ENCODE measurements at regions not wholly inside any gene's neighbourhood (a gene's known extent, or its start where the extent isn't known, plus 50 kb on each side); places are given as distances from the start of the nearest gene placed in this dataset.
"Not testable (repeated sequence)": the region's sequence is repeated elsewhere in the genome, so short reads cannot be mapped to it uniquely, and the experiment has no call there.

DNA sequence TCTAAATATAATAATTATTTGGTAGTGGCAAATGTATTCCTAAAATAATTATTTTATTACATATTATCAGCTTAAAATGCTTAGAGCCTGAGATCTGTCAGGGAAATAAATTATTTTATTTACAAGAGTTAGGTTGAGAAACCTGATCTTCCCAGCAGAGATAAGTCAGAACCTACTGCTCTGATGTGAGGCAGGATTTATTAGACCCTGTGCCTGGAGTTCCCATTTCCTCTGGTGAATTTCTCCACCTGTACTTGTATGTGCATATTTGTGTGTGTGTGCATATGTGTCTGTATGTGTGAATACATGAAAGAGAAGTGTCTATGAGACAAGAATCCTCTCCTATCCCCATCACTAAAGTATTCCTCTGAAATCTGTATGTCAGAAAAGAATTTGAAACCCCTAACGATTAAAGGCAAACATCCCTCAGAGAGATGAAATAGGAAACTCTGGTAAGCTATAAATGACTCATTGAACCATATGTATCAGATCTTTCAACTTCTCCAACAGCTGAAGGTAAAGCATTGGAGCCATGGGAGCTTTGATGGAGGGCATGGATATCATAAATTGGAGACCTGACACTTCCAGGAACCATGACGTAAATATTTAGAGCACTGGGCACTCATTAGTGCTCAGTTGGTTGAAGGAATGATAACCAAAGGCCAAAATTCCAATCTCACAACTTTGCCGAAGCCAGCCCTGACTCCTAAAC is 190.9 kb downstream of the XPNPEP1 start:
- no peak for DNase-seq (ENCODE audit: low read depth in 4 of 4, low spot score in 3 of 4)

DNA sequence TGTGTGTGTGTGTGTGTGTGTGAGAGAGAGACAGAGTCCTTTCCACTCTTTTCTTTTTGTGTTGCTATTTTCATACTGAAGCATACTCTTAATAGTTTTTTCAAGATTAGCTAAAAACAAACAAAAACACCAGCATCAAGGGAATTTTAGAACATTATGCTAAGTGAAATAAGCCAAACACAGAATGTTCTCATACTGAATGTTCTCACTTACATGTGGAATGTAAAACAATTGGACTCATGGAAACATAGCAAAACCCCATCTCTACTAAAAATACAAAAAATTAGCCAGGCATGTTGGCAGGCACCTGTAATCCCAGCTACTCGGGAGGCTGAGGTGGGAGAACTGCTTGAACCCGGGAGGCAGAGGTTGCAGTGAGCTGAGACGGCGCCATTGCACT is 193.4 kb downstream of the XPNPEP1 start:
- DNase-seq (ENCODE audit: low read depth in 4 of 4, low spot score in 3 of 4) = not testable (repeated sequence)

DNA sequence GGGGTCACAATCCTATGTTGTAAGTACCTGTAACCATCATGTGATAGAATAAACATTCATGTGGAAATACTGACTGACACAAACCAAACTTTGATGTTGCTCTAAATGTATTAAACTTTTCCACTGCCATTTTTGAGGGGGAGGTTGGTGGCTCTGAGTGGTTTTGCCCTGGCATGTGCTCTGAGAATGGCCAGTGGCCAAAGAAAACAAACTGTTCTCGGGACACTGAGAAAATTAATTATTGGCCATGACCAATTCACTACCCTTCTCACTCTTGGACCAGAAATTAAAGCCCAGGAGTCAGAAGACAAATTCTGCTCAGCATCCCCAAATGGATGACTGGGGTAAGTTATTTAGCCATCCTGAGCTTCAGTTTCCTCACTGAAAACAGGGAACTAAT is 195.9 kb downstream of the XPNPEP1 start:
- DNase-seq (ENCODE audit: low read depth in 4 of 4, low spot score in 3 of 4) = no peak

DNA sequence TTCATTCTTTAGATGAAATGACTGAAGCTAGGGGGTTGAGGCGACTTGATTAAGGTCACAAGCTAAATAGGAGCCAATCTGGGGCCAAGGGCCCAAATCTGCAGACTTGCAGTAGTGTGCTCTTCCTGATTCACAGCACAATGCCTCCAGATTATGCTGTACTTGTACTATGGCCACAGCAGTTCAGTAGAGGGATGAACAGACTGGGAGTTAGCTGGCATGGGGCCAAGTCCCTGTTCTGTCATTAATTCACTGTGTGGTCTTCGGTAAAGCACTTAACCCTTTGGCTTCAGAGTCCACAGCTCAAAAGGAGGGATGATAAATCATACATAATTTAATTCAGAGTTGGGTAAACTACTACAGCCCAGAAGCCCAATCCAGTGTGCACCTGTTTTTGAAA is 196.8 kb downstream of the XPNPEP1 start:
- DNase-seq (ENCODE audit: low read depth in 4 of 4, low spot score in 3 of 4) = peak; percentile 13 to 33 (median 26)

DNA sequence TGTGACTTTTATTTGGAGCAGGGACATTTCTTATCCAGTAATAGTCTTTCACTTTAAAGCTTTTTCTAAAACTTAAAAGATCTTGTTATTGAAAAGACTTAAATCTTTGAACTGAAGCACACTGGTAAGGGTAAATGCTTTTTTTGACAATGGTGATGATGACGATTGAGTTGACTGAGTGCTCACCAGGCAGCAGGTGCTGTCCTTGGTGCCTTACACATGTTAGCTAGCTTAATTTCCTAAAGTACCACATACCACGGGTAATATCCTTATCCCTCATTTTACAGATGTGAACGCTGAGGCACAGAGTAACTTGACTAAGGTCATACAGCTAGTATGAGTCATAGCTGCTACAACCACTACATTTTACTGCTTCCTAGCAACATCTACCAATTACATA is 200.0 kb downstream of the XPNPEP1 start:
- no peak for DNase-seq (ENCODE audit: low read depth in 4 of 4, low spot score in 3 of 4)

DNA sequence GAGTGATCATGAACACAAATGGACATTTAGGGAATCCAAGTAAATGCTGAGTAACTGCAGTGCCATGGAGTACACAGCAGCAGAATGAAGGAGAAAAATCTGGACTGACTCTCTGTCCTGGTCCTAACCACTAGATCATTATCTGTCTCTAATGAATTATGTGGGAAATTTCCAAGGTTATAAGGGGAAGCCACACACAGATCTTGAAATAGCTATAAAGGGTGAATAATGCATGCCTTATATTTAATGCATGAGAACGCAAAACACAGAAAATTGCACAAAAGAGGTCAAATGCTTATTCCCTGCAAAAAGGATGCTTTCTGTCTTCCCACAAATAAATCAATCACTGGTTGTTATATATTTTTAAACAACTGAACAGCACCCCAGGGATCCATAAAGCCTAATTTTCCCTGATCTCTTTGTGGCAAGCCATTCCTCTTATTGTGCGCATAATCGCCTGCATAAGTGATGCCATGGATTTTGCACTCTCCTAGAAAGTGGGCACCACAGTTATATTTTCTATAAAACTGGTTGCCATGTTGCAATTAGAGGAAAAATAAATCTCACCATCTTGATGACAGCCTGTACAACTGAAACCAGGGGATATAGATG is 201.8 kb downstream of the XPNPEP1 start:
- DNase-seq (ENCODE audit: low read depth in 4 of 4, low spot score in 3 of 4) = no peak

DNA sequence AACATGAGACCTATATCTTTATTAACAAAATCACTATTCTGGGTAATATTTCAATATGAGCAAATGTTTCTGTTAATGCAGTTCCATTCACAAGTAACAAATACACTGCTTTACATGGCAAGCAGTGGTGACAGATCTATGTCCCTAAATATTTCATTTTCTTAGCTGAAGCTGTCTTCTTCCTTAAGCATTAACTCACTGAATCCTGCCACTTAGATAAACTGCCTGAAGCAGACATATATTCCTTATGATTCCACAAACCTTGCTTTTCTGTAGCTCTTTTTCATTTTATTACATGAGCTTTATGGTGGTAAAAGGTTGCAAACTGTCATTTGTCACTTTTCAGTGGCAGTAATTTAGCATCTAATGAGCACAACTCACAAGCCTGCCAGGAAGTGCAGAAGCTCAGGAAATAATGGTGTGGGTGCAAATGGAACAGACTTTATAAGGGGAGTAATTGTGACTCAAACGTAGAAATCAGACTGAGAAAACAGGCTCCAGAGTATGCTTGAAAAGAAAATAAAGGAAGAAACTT is 217.2 kb downstream of the XPNPEP1 start:
- DNase-seq (ENCODE audit: low read depth in 4 of 4, low spot score in 3 of 4) = no peak

DNA sequence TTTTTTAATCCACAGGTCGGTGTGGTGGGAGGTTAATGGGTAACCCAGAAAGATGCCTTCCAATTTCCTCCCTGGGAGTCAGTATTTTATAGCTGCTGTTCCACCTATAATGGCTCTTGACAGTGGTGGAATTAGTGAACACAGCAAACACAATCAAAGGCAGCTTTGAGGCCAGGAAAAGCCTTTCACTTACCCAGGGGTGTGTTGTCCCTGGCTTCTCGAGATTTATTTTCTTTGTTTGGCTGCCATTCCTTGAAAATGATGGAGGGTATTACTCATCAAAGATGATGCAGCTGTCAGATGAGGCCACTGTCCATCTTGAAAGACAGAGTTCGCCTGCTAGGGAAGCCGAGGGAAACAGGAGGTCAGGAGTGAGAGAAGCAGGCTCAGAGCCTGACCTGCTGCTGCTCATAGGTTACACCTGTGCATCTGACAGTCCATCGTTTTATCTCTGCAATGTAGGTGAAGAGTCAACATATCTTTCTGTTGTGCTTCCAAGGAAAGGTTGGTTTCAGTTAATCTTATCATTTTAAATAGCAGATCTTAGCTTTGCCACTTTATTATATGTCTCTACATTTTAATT is 221.6 kb downstream of the XPNPEP1 start:
- DNase-seq (ENCODE audit: low read depth in 4 of 4, low spot score in 3 of 4) = no peak

DNA sequence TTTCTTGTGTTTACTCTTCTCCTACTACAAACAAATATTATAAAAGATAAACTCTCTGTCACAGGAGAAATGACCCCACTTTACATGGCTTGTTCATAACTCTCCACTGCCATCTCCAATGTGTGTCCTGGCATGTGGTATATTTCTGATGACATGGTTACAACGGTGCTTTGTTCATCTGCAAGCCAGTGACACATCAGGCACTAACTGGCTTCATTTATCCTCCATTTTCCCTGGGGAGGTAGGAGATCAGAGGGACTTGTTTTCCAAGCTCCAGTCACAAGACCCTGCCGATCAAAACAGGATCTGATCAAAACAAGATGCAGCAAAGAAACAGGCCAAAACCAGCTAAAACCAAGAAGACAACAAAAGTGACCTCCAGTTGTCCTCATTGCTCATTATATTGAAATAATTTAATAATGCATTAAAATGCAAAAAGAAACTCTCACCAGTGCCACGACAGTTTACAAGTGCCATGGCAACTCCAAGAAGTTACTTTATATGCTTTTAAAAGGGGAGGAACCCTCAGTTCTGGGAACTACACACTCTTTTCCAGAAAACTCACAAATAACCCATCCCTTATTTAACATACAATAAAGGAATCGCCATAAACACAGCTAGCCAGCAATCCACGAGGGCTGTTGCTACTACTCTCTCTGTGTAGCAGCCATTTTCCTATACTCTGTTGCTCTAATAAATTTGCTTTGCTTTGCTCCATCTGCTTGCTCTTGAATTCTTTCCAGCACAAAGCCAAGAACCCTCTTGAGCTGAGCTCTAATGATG is 224.2 kb downstream of the XPNPEP1 start:
- DNase-seq (ENCODE audit: low read depth in 4 of 4, low spot score in 3 of 4) = no peak

DNA sequence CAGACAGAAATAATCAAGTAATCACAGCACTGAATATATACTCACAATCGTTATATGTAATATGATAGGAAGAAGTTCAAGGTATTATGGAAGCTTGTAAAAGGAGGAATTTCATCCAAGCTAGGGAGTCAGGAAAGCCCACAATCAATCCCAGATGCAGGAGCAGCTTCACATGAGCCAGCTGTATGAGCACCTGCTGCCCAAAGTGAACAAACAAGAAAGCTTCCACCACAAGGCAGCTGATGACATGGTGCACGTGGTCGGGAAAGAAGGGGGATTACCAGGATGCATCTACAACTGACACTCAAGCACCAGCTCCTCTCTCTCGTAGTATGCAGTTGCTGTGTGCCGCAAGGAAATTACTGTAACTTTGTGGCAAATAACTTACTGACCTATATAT is 225.2 kb downstream of the XPNPEP1 start:
- no peak for DNase-seq (ENCODE audit: low read depth in 4 of 4, low spot score in 3 of 4)

DNA sequence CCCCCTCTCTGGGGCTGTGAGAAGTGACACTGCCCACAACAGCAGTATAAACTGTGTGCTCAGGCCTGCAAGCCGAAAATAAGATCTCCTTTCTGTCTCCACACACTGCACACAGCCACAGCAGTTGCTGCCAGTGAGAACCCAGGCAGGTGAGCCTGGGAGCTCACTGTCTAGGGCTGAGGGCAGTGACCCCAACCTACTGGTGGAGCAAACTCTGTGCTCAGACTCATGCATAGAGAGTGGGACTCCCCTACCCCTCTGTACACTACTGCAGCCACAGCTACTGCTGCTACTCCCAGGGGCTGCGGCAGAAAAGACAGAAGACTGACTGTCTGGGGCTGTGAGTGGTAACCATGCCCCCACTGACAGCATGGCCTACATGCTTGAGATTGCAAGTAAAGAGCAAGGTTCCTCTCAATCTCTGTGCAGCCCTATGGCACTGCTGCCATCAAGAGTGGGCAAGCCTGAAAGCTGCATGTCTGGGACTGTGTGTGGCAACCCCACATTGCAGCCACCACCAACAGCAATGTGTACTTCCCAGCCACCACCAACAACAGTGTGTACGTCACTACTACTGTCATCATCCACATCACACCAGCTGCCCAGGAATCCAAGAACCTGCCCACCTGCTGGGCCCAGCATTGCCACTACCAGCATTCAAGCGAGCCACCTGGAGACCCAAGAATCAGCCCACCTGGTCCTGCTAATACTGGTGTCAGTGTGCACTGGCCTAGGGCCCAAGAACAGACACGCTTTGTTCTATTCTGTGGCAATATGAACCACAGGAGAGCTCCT is 226.1 kb downstream of the XPNPEP1 start:
- no peak for DNase-seq (ENCODE audit: low read depth in 4 of 4, low spot score in 3 of 4)

DNA sequence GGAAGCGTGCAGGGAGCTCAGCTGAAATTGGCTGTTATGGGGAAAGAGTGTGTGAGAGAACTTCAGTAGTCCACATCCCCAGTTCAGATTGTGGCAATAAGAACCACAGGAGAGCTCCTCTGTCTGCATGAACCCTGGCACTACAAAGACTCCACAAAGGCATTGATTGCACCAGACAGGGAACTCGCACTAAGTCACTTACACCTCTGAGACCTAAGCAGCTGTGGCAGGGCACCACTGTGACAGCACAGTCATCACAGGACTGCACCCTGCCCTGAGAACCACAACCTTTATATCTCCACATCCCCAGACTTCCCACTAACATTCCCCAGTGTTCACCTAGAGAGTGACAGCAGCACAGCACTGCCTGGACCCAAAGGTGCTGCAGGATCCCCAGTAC is 226.8 kb downstream of the XPNPEP1 start:
- DNase-seq (ENCODE audit: low read depth in 4 of 4, low spot score in 3 of 4) = no peak

DNA sequence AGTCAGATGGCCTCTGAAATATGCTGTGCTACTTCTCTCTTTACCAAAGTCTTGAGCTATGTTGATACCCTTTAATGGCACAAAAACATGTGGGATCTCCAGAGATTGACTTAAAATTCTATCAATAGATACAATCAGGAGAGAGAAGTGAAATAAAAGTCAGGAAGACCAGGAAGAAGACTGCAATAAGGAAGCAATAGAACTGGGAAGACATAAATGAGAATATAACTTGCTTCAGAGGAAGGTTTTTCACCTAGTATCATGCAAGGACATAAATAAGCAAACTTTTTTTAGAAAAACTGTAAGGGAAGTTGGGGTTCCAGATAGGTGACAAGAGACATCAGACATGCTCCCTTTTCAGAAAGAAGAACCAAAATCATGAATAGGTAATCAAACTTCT is 227.3 kb downstream of the XPNPEP1 start:
- no peak for DNase-seq (ENCODE audit: low read depth in 4 of 4, low spot score in 3 of 4)

DNA sequence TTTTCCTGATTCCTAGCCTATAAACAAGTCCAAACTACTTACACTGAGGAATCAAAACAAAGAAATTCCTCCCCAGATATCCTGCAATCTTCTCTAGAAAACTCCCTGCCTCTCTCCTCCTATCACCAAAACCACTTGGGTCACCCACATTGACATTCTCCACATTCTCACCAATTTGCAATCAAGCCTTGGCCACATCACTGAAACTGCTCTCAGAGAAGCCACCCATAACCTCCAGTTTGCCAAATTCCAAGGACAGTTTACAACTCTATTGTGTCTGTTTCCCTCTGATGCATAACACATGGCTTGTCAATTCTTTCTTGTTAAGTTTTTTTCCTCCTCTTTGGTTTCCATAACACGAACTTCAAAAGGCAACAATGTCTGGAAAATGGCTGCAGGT is 233.5 kb downstream of the XPNPEP1 start:
- no peak for DNase-seq (ENCODE audit: low read depth in 4 of 4, low spot score in 3 of 4)

DNA sequence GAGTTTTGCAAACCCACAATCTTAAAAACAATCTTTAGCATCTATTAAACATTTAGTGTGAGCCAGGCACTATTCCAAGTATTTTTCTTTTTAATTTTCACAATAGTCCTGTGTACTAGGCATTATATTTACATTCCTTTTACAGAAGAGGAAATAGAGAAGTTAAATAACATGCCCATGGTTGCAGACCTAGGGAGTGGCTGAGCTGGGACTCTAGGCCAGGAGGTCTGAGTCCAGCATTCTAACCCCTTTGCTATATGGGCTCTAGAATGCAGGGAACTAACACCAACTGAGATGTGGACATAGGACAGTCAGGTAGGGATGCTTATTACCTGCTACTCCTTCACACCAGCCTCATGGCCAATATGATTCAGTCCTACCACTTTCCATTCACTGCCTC is 243.8 kb downstream of the XPNPEP1 start:
- DNase-seq (ENCODE audit: low read depth in 4 of 4, low spot score in 3 of 4) = no peak

DNA sequence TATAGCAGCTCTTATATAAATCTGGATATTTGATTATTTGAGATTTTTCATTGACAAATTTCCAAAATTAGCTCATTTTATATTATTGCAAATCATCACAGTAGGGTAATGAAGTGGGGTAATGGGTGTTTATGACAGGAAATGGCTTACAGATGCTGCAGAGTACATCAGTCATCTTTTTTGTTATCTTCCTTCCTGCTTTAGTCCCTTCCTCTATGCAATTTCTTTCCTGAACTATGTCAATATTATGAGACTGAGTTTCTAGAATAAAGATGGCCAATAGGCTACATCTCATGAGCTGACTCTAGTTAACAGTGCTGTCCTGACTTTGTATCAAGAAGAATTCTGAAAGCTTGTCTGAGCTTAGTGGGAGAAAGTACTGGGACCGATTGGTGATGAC is 244.5 kb downstream of the XPNPEP1 start:
- no peak for DNase-seq (ENCODE audit: low read depth in 4 of 4, low spot score in 3 of 4)

DNA sequence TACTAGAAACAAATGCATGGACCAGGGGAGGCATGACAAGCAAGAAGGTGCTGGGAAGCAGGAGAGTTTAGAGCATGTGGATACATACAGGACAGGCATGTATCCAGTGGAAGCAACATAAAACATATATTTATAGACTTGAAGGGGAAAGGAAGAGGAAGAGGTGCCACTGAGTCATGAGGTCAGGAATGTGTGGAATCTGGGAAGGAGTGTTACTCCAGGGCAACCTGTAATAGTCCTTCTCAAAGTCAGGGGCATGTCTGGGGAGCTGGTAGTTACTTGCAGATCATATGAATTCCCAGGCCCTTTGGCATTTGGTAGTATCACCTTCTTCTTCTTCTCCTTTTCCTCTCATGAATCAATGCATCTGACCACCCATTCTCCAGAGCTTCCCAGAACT is 246.6 kb downstream of the XPNPEP1 start:
- DNase-seq (ENCODE audit: low read depth in 4 of 4, low spot score in 3 of 4) = no peak

DNA sequence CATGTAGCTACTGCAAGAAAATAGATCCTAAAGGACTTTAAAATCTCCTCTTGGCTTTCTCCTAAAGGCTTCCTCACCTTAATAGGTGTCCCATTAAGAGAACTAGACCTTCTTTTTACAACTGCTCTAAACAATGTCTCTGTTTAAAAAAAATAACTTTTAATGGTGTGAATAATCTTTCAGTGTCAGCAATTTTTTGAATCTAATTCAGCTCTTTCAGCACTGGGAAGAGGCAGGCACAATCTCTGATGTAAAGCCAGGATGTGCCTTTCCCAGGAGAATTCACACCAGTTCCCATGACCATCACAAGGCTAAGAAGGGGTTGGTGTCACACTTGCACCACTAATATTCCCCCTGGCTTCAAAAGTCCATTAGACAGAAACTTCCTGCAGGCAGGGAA is 254.6 kb downstream of the XPNPEP1 start:
- DNase-seq (ENCODE audit: low read depth in 4 of 4, low spot score in 3 of 4) = no peak

DNA sequence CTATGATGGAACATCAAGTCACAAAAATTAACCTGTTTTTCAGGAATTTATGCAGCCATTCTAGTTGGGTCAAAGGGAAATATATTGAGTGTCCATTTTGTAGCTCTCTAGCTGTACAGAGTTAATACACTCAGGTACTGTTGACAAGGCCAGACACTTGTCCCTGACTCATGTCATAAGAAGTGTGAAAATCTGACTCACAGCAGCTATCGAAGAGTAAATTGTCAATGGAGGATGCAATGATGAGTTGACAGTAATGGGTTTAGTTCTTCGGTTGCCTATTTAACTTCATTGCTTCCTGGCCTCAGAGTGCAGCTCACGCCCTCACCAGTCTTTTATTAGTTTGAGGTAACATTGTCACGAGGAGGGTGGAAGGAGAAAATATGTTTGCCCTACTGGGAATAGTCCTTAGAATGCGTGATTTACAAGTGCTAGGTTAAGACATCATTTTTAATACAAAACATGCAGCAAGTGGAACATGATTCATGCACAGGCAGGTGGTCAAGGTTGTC is 255.1 kb downstream of the XPNPEP1 start:
- DNase-seq (ENCODE audit: low read depth in 4 of 4, low spot score in 3 of 4) = no peak

DNA sequence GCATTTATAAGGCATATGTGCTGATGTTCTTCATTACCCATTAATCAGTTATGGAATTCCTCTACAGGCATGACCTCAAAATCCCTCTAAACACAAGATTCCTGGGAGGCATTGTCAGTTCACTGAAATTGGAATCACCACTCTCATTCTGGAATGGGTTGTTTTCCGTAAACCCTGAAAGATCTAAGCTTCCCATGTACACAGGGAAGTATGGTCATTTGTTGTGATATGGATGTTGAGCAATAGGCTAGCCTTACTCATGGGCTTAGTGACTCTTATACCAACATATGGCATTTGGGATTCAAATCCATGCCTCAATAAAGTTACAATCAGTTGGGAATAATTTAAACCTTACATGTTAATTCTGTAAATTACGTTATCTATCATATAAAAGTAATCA is 258.0 kb downstream of the XPNPEP1 start:
- DNase-seq (ENCODE audit: low read depth in 4 of 4, low spot score in 3 of 4) = no peak
